ENCODE measurements at regions not wholly inside any gene's neighbourhood (a gene's known extent, or its start where the extent isn't known, plus 50 kb on each side); places are given as distances from the start of the nearest gene placed in this dataset.

GRCh38 chr2:211270257-211270656, 713.9 kb downstream of the CPS1 start:
- H3K36me3 Mint-ChIP-seq (ENCODE audit: low read depth): no peaks in the 10 kb centered on the region
- no peaks in the 10 kb centered on the region for H3K4me1 Mint-ChIP-seq
- no peaks in the 10 kb centered on the region for H3K9me3 Mint-ChIP-seq
- DNase-seq (no peak), ATAC-seq (no peak)
- H3K4me3 Mint-ChIP-seq: no peak overlapping the region
- no peaks in the 10 kb centered on the region for H3K27me3 Mint-ChIP-seq
- H3K27ac Mint-ChIP-seq: no peak overlapping the region

DNA sequence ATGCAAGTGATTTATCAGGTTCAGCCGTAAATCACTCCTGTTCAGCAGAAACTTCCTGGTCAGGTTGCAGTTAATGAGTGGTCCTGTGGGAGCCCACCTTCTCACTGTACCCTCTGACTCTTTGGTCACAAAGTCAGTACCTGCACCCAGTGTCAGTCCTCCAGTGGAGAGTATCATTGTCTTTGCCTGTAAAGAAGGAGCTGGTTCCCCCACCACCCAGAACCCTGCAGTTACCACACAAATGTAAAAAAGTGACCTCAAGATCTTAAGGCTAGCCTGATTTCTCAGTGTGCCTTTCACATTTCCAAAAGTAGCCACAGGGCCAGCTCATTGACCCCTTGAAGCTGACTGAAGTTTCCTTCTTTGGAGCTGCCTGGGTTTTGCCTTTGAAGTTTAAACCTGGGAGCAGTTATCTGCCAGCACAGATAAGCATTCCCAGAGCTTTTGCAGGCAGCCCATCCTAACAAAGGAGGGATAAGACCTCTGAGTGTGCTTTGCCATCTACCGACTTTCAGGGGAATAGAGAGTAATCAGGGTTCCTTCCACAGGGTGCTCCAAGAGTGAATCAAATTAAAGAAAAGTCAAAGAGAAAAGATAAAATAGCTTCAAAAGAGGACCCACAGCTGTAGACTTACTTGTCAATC, 725.2 kb downstream of the CPS1 start:
- H3K27ac Mint-ChIP-seq: no peak overlapping the region
- no peaks in the 10 kb centered on the region for H3K36me3 Mint-ChIP-seq (ENCODE audit: low read depth)
- no peaks in the 10 kb centered on the region for H3K4me1 Mint-ChIP-seq
- no peaks in the 10 kb centered on the region for H3K27me3 Mint-ChIP-seq
- DNase-seq (no peak), ATAC-seq (no peak)
- no peaks in the 10 kb centered on the region for H3K9me3 Mint-ChIP-seq
- H3K4me3 Mint-ChIP-seq: no peak overlapping the region

- Mint-ChIP-seq H3K9me3 (peaks cover 5% of the 10 kb centered on the region), H3K4me1 (no peaks in the 10 kb centered on the region), H3K27ac (no peak overlapping the region), H3K4me3 (no peak overlapping the region), H3K36me3 (ENCODE audit: low read depth) (no peaks in the 10 kb centered on the region), H3K27me3 (no peaks in the 10 kb centered on the region)
- ATAC-seq: no peak
- no peak for DNase-seq
Measured at GRCh38 chr2:211302676-211303075, 746.3 kb downstream of the CPS1 start.

DNA sequence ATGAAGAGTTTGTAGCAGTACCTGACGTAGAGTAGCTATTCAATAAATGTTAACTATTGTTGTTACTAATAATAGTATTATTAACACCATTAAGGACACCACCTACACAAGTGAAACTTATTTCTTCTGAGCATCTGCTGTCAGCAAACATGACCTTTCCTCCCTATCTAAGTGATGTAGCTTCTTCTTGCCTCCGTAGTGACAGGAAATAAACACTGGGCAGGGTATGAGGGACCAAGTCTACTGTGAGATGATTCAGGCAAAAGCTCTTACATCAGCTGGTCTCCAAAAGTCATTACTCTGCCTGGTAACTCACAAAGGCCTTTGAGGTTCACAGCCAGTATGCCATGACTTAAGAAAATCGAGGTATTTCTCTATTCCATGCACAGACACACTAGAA, 750.5 kb downstream of the CPS1 start:
- H3K9me3 Mint-ChIP-seq: peaks cover 5% of the 10 kb centered on the region
- DNase-seq: no peak
- no peaks in the 10 kb centered on the region for H3K27me3 Mint-ChIP-seq

More for the DNA sequence above, 750.5 kb downstream of the CPS1 start:
- Mint-ChIP-seq H3K4me1 (no peaks in the 10 kb centered on the region), H3K27ac (no peak overlapping the region), H3K4me3 (no peak overlapping the region), H3K36me3 (ENCODE audit: low read depth) (no peaks in the 10 kb centered on the region)
- ATAC-seq: no peak

All from activated naive CD8-positive, alpha-beta T cell treated with anti-CD3 and anti-CD28 coated beads, Interleukin-2, amount 50 U/mL, for 24 hours (primary cell).